ENCODE measurements at regions not wholly inside any gene's neighbourhood (a gene's known extent, or its start where the extent isn't known, plus 50 kb on each side); places are given as distances from the start of the nearest gene placed in this dataset.

DNA sequence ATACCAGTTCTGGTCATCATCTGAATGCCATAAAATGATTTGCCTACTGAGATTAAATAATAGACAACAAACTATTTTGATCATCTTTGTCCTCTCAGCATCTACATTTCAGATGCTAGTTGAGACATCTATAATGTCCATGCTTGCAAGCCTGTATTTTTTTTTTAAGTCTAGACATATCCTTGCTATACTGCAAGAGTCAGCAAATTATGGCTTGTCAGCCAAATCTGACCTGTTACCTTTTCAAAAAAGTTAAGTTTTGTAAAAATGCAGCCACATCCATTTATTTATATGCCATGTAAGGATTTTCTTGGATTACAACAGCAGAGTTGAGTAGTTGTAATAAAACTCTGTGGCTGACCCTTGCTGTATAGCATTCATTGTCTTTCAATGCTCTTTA is 1355.7 kb upstream of the FAM98A start:
- no peak for DNase-seq (ENCODE audit: low spot score)
- TF ChIP-seq, protein P1, sequence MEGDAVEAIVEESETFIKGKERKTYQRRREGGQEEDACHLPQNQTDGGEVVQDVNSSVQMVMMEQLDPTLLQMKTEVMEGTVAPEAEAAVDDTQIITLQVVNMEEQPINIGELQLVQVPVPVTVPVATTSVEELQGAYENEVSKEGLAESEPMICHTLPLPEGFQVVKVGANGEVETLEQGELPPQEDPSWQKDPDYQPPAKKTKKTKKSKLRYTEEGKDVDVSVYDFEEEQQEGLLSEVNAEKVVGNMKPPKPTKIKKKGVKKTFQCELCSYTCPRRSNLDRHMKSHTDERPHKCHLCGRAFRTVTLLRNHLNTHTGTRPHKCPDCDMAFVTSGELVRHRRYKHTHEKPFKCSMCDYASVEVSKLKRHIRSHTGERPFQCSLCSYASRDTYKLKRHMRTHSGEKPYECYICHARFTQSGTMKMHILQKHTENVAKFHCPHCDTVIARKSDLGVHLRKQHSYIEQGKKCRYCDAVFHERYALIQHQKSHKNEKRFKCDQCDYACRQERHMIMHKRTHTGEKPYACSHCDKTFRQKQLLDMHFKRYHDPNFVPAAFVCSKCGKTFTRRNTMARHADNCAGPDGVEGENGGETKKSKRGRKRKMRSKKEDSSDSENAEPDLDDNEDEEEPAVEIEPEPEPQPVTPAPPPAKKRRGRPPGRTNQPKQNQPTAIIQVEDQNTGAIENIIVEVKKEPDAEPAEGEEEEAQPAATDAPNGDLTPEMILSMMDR (IDR thresholded peaks at IDR 0.05; ENCODE audit: extremely low read depth, missing control alignments): no peak

DNA sequence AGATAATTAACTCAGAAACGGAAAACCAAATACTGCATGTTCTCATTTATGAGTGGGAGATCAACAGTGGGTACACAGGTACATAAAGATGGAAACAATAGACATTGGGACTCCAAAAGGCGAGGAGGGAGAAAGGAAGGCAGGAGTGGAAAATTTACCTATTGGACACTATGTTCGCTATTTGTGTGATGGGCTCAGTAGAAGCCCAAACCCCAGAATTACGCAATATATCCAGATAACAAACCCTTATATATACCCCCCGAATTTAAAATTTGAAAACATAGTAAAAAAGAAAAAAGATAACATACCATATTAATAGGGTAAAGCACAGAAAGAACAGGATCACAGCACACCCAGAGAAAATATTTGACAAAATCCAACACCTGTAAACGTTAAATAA is 1351.7 kb upstream of the FAM98A start:
- TF ChIP-seq, protein P1 (IDR thresholded peaks at IDR 0.05; ENCODE audit: extremely low read depth, missing control alignments): no peak
- no peak for DNase-seq (ENCODE audit: low spot score)

DNA sequence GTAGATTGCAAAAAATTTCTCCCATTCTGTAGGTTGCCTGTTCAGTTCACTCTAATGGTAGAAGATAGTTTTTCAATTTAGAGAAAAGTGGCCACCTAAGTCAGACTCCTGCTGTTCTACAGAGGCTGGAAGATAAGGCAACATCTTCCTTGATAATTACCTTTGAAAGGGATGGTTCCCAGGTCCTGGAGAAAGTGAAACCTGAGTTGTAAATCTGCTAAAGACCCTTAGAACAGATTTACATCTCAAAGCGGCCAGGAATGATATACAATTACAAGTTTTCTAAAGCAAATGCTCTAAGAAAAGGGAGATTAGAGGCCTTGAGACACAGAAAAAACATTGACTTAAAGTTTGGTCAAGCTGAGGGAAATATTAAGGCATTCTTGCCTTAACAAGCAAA is 1350.2 kb upstream of the FAM98A start:
- TF ChIP-seq, protein P1 (IDR thresholded peaks at IDR 0.05; ENCODE audit: extremely low read depth, missing control alignments): no peak
- no peak for DNase-seq (ENCODE audit: low spot score)

DNA sequence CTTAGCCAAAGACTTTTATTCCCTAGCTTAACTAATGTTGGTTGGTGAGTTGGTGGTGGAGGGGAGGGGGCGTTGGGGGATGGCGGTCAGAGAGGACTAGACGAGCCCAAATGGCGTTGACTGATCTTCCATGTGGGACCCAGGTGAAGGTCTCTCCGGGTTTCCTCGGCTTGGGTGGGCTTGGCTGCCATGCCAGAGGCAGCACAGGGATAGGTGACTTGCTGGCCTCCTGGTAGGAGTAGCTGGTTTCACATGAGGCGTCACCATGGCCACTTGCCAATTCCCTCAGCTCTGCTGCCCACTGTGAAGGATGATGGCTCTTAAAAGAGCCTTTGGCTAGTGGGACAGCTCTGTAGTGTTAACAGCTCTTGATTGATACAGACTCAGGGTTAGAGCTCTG is 1337.0 kb upstream of the FAM98A start:
- DNase-seq (ENCODE audit: low spot score): no peak
- TF ChIP-seq, protein P1 (IDR thresholded peaks at IDR 0.05; ENCODE audit: extremely low read depth, missing control alignments): no peak

DNA sequence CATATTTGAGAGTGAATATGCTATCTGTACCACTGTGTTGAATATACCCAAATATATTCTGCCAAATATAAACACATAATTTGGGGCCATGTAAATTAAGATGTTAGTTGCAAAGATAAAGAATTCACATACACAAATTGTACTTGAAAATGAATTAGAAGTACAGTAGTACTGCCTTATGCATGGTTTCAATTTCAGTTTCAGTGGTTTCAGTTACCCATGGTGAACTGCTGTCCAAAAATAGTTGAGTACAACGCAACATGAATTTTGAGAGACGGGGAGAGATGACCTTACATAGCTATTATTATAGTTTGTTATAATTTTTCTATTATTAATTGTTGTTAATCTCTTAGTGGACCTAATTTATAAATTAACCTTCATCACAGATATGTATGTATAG is 1313.0 kb upstream of the FAM98A start:
- TF ChIP-seq, protein P1 (IDR thresholded peaks at IDR 0.05; ENCODE audit: extremely low read depth, missing control alignments): no peak

DNA sequence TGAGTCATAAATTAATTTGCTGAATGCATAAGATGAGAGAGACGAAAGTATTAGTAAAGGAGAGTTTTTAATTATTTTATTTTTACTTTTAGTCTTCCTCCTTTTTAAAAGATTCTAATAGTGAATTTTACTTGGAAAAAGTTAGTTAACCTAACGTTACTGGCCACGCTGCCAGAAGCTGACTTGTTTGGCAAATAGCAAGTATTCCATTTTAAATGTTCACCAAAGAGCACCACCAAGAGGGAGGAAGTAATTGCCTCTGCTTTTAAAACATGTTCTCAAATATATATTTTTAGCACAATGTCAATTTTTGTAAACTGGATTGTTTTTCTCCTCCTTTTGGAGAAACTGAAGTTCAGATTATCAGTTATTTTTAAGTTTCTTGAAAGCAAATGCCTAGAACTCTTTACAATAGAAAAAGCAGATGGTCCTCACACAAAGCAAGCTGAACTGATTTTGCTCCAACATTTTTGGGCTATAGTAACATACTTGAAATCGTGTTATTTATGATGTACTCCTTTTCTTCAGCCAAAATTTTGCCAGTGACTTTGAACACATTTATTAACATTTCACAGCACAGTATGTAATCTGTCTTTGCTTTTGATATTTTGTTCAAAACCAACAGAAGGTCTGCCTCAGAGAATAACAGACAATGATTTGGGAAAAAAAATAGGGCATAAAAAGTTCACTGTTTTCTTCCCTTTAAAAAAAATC is 1311.0 kb upstream of the FAM98A start:
- DNase-seq (ENCODE audit: low spot score): no peak
- TF ChIP-seq, protein P1 (IDR thresholded peaks at IDR 0.05; ENCODE audit: extremely low read depth, missing control alignments): no peak

More for the DNA sequence above, 1313.0 kb upstream of the FAM98A start:
- peak; percentile 25 for DNase-seq (ENCODE audit: low spot score)

DNA sequence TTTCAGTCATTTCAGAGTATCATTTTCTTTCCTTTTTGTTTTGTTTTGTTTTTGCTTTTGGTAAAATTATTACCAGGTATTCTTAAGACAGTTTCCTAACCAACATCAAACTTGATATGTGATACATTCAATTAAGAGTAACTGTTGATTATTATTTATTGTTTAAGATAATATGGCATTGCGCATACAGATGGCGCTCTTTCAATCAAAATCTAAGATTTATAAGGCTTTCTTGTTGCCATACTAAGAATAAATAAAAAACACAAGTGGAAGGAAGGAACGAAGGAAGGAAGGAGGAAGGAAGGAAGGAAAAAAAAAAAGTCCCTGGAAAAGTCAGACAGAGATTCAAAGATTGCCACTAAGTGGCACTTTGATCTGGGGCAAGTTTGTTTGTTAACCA is 1308.7 kb upstream of the FAM98A start:
- no peak for DNase-seq (ENCODE audit: low spot score)
- TF ChIP-seq, protein P1 (IDR thresholded peaks at IDR 0.05; ENCODE audit: extremely low read depth, missing control alignments): no peak
